ENCODE measurements at regions not wholly inside any gene's neighbourhood (a gene's known extent, or its start where the extent isn't known, plus 50 kb on each side); places are given as distances from the start of the nearest gene placed in this dataset.
A peak's percentile ranks its signal among the peaks of the same experiment; 100 is the strongest.

DNA sequence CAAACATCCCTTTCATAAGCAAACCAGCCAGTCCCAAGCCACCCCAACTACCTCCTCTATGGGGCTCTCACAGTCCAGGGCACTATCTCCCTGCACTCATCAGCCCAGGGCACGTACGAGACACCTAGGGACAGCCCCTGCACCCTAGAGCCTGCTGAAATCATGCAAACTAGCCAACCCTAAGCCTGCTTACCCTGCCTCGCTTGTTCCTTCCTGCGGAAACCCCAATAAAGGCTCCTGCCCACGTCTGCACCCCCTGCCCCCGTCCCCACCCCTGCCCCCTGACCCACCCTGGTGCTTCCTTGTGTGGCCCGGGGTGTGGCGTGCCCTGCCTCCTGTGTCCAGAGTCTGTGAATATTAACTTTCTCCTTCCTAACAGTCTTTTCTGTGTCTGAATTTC lies 135.9 kb downstream of the GADD45G start (continued):
- TF ChIP-seq, protein P1, sequence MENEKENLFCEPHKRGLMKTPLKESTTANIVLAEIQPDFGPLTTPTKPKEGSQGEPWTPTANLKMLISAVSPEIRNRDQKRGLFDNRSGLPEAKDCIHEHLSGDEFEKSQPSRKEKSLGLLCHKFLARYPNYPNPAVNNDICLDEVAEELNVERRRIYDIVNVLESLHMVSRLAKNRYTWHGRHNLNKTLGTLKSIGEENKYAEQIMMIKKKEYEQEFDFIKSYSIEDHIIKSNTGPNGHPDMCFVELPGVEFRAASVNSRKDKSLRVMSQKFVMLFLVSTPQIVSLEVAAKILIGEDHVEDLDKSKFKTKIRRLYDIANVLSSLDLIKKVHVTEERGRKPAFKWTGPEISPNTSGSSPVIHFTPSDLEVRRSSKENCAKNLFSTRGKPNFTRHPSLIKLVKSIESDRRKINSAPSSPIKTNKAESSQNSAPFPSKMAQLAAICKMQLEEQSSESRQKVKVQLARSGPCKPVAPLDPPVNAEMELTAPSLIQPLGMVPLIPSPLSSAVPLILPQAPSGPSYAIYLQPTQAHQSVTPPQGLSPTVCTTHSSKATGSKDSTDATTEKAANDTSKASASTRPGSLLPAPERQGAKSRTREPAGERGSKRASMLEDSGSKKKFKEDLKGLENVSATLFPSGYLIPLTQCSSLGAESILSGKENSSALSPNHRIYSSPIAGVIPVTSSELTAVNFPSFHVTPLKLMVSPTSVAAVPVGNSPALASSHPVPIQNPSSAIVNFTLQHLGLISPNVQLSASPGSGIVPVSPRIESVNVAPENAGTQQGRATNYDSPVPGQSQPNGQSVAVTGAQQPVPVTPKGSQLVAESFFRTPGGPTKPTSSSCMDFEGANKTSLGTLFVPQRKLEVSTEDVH (IDR thresholded peaks at IDR 0.05; ENCODE audit: low read depth, partially characterized antibody) = no peak
- TF ChIP-seq SREBF2 (IDR thresholded peaks at IDR 0.05; ENCODE audit: low read length) = no peak
- no peak for TF ChIP-seq IRF4 (IDR thresholded peaks at IDR 0.05; ENCODE audit: low read depth, low read length)
- no peak for TF ChIP-seq ZNF24 (IDR thresholded peaks at IDR 0.05)
- TF ChIP-seq MYB (IDR thresholded peaks at IDR 0.05; ENCODE audit: borderline replicate concordance, low read depth, low read length) = no peak
- no peak for TF ChIP-seq YY1 (IDR thresholded peaks at IDR 0.05; ENCODE audit: low read depth, low read length)
- TF ChIP-seq STAT3 (IDR thresholded peaks at IDR 0.05; ENCODE audit: low read depth, low read length) = no peak
- TF ChIP-seq POU2F2 (IDR thresholded peaks at IDR 0.05; ENCODE audit: borderline replicate concordance, low read depth, low read length) = peak; percentile 56; the same call in 1 of the 3 replicates
- TF ChIP-seq ZSCAN29 (IDR thresholded peaks at IDR 0.05) = no peak
- TF ChIP-seq DPF2 (IDR thresholded peaks at IDR 0.05) = no peak
- TF ChIP-seq SRF (IDR thresholded peaks at IDR 0.05; ENCODE audit: low read depth in 2 of 2, low read length in 2 of 2) = peak; percentile 68 to 83; a peak in 3 of 4 replicates
- no peak for TF ChIP-seq KDM1A (IDR thresholded peaks at IDR 0.05; ENCODE audit: borderline replicate concordance)
- TF ChIP-seq SUZ12 (IDR thresholded peaks at IDR 0.05; ENCODE audit: unreplicated experiment) = no peak
- TF ChIP-seq, protein P2, sequence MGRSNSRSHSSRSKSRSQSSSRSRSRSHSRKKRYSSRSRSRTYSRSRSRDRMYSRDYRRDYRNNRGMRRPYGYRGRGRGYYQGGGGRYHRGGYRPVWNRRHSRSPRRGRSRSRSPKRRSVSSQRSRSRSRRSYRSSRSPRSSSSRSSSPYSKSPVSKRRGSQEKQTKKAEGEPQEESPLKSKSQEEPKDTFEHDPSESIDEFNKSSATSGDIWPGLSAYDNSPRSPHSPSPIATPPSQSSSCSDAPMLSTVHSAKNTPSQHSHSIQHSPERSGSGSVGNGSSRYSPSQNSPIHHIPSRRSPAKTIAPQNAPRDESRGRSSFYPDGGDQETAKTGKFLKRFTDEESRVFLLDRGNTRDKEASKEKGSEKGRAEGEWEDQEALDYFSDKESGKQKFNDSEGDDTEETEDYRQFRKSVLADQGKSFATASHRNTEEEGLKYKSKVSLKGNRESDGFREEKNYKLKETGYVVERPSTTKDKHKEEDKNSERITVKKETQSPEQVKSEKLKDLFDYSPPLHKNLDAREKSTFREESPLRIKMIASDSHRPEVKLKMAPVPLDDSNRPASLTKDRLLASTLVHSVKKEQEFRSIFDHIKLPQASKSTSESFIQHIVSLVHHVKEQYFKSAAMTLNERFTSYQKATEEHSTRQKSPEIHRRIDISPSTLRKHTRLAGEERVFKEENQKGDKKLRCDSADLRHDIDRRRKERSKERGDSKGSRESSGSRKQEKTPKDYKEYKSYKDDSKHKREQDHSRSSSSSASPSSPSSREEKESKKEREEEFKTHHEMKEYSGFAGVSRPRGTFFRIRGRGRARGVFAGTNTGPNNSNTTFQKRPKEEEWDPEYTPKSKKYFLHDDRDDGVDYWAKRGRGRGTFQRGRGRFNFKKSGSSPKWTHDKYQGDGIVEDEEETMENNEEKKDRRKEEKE (IDR thresholded peaks at IDR 0.05) = no peak
- no peak; a peak in 1 of 4 replicates for TF ChIP-seq IKZF2 (IDR thresholded peaks at IDR 0.05)
- TF ChIP-seq CHD1 (IDR thresholded peaks at IDR 0.05; ENCODE audit: low read depth, low read length) = no peak
- no peak for TF ChIP-seq IKZF1 (conservative IDR thresholded peaks at IDR 0.05)
- TF ChIP-seq, protein P3, sequence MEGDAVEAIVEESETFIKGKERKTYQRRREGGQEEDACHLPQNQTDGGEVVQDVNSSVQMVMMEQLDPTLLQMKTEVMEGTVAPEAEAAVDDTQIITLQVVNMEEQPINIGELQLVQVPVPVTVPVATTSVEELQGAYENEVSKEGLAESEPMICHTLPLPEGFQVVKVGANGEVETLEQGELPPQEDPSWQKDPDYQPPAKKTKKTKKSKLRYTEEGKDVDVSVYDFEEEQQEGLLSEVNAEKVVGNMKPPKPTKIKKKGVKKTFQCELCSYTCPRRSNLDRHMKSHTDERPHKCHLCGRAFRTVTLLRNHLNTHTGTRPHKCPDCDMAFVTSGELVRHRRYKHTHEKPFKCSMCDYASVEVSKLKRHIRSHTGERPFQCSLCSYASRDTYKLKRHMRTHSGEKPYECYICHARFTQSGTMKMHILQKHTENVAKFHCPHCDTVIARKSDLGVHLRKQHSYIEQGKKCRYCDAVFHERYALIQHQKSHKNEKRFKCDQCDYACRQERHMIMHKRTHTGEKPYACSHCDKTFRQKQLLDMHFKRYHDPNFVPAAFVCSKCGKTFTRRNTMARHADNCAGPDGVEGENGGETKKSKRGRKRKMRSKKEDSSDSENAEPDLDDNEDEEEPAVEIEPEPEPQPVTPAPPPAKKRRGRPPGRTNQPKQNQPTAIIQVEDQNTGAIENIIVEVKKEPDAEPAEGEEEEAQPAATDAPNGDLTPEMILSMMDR (IDR thresholded peaks at IDR 0.05 in 2 of 3, conservative IDR thresholded peaks at IDR 0.05 in 1 of 3; ENCODE audit: control insufficient read depth in 2 of 3, extremely low read depth in 1 of 3, insufficient read depth in 1 of 3, low read depth in 3 of 3, low read length in 3 of 3) = peak in 1 of 3 experiments; percentile 24; a peak in 2 of 6 replicates
- no peak for TF ChIP-seq HDAC6 (IDR thresholded peaks at IDR 0.05; ENCODE audit: unreplicated experiment)
- TF ChIP-seq HDAC2 (IDR thresholded peaks at IDR 0.05) = no peak
